ENCODE measurements at regions not wholly inside any gene's neighbourhood (a gene's known extent, or its start where the extent isn't known, plus 50 kb on each side); places are given as distances from the start of the nearest gene placed in this dataset.
"Not testable (repeated sequence)": the region's sequence is repeated elsewhere in the genome, so short reads cannot be mapped to it uniquely, and the experiment has no call there.

DNA sequence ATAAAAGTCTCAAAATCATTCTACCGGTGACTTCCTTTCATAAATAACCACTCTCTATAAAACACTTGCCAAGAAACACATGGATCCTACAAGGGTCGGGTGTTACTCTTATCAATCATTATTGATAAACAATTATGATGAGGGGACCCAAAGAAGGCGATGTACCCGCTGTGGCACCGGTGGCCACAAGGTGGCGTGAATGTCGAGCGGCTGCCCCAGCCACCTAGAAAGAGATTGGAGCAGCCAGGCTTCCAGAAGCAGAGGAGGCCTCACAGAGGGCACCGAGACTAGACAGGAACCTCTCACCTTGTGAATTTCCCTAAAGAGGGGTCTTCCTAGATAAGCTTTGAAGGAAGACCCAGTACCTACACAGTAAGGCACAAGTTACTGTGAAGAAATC is 80.5 kb upstream of the GOLGA6L6 start:
- DNase-seq: not testable (repeated sequence)

DNA sequence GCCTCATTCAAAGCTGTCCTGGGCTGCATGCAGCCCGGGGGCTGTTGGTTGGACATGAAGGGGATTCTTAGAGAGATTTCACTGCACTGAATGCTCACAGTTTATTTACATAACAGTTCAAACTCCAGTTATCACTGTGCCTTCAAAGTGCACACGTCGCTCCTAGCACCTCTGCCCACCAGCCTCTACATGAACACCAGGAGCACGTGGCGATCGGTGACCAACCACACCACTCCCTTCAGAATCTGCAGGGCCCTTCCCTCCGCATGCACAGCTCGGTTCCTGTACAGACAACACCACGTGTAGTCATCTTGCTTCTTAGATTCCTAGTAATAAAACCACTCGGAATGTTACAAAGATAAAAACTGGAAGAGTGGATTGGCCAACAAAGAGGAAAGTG is 72.9 kb upstream of the GOLGA6L6 start:
- not testable (repeated sequence) for DNase-seq

DNA sequence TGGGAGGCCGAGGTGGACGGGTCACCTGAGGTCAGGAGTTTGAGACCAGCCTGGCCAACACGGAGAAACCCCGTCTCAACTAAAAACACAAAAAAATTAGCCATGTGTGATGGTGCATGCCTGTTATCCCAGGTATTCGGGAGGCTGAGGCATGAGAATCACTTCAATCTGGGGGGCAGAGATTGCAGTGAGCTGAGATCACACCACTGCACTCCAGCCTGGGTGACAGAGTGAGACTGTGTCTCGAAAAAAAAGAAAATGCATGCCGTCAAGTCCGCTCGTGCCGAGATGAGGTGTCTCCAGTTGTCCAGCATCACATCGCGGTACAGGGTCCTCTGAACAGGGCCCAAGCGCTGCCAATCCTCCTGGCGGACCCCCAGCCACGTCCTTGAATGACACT is 71.2 kb upstream of the GOLGA6L6 start:
- not testable (repeated sequence) for DNase-seq

DNA sequence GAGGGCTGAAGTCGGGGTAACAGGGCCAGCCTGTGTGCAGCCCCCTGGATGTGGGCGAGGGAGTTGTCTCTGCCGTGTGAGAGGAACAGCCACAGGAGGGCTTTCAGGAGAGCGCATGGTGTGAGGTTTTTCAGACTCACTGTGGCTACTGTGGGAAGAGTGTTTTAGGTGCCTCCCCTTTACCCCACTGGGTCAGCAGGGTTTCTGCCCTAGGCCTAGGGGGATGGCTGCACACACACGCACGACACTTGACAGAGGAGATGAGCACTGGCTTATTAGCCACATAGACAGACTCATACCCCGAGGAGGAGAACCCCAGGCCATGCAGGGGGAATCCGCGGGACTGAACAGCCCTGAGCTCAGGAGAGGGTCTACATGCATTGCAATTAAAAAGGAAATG is 70.8 kb upstream of the GOLGA6L6 start:
- not testable (repeated sequence) for DNase-seq

DNA sequence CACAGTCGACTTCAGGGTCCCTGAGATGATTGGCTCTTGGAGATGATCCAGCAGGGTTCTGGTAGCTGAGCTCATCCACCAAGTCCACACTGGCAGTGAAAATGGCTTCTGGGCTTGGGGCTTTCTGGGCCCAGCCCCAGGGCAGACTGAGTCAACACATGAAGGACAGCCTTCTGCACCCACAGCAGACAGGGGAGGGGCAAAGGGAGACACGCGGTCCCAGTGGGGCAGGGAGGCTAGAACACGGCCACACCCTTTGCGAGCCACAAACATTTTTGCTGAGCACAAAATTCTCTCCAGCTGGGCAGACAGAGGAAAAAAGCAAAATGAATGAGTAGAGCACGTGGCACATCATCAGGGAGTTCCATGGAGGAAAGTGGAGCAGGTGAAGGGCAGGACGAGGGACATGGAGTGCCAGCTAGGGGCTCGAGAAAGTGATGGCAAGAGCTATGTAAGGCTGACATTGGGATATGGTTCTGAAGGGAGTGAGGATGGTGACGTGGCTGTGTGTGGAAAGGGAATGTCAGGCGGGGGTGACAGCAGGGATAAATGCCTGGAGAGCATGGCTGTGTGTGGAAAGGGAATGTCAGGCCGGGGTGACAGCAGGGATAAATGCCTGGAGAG is 70.2 kb upstream of the GOLGA6L6 start:
- DNase-seq: not testable (repeated sequence)

DNA sequence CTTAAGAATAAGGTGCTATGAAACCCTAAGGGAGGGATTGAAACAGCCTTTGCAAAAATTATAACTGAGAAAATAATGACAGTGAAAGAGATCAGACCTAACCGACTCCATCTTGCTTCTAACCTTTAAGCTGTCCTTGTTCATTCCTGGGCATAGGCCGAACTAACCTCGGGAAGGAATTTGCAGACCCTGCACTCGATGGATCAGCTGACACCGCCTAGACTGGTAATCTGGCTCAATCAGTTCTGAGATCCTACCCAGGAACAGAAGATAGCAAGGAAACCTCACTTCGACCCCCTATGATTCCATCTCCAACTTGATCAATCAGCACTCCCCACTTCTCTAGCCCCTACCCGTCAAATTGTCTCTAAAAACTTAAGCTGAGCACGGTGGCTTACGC is 66.6 kb upstream of the GOLGA6L6 start:
- not testable (repeated sequence) for DNase-seq

DNA sequence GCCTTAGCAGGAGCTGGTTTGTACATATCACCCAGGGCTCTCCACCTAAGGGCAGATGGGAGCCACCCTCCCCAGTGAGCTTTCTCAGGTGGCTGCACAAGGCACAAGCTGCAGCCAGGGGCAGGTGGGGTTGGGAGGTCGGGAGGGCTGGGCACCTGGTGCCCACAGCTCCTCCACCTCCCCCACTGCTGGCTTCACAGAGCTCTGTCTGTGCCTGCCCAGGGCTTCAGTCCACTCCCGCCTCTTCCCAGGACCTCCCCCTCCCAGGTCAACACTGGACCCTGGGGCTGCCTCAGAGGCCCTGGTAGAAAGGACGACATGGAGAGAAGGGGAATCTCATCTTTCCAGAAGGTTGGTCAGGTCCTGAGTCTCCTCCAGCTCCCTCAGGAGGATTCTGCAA is 55.6 kb upstream of the GOLGA6L6 start:
- not testable (repeated sequence) for DNase-seq

DNA sequence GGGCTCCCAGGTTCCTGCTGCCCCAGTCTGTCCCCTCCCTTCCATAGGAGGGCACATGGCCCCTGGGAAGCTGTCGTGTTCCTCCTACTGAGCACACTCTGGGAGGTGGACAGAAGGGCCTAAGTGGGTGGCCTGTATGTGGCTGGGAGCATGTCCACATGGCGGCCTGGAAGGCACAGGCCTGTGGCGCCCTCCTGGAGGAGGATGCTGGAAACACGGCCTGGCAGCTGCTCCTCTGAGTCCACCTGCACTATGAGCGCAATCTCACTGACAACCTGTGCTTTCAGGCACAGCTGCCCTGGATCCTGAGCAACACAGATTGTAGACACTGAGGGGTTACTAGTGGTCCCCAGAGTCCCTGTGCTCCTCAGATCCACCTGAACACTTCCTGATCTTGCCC is 52.6 kb upstream of the GOLGA6L6 start:
- DNase-seq: not testable (repeated sequence)

DNA sequence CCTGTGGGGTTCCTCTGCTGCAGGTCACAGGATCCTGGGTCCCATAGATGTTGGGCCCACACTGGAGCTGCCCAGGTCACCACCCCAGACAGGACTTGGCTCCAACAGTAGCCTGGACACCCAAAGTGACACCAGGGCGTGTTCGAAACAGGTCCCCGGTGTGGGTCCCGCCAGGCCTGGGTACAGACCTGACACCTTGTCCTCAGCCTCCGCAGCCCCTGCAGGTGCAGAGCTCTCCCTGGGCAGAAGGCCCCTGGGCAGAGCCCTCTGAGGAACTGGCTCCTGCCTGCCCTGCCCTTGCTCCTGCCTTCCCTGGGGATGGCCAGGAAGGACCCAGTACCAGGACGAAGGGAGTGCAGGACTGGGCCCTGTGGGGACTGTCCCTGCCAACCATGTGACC is 50.3 kb upstream of the GOLGA6L6 start:
- not testable (repeated sequence) for DNase-seq

All from inflammatory macrophage treated with lipopolysaccharide for 1 hour (primary cell).